Tibial nerve (tissue), 3 donors: ENCODE measurements at regions not wholly inside any gene's neighbourhood (a gene's known extent, or its start where the extent isn't known, plus 50 kb on each side); places are given as distances from the start of the nearest gene placed in this dataset.

Experiments used
- CTCF ChIP-seq, 5 experiments: fragments of 200-600 bp in 3 of 5; fragments of 450-650 bp in 2 of 5; sonication (generic) in 3 of 5; IDR thresholded peaks; one replicate each; pipeline ENCODE4 v1.5.1; 2016 to 2019; ENCODE audit warnings: antibody characterized with exemption in 5 of 5, mild to moderate bottlenecking in 3 of 5, moderate library complexity in 2 of 5
- POLR2A ChIP-seq, 2 donors: fragments of 450-650 bp; IDR thresholded peaks; one replicate each; pipeline ENCODE4 v1.6.1; 2017; ENCODE audit warnings: antibody characterized with exemption in 2 of 2, mild to moderate bottlenecking in 2 of 2, moderate library complexity in 2 of 2

GRCh38 chr1:171434717-171435346, 50.5 kb upstream of the PRRC2C start:
- TF ChIP-seq POLR2A (IDR thresholded peaks at IDR 0.05) (no peak), CTCF (IDR thresholded peaks at IDR 0.05) (no peak)
